ENCODE measurements at regions not wholly inside any gene's neighbourhood (a gene's known extent, or its start where the extent isn't known, plus 50 kb on each side); places are given as distances from the start of the nearest gene placed in this dataset.

- H2BK12ac ChIP-seq (ENCODE audit: insufficient read length, low read depth, low read length), result no peak overlapping the region
- H3K18ac ChIP-seq (ENCODE audit: insufficient read length, low read depth, low read length), result peak overlapping the region; percentile 45
- H3K23ac ChIP-seq (ENCODE audit: insufficient read length, low read depth, low read length), result no peak overlapping the region
- H3K9ac ChIP-seq (ENCODE audit: extremely low read depth, insufficient read length, low read length), result no peak overlapping the region
- no peaks in the 10 kb centered on the region for H3K27me3 ChIP-seq (ENCODE audit: insufficient read depth, low read length)
- no peak overlapping the region for H2AK5ac ChIP-seq (ENCODE audit: insufficient read length, low read length)
- no peak overlapping the region for H3T11ph ChIP-seq (ENCODE audit: low read length)
- H4K5ac ChIP-seq (ENCODE audit: insufficient read length, low read depth, low read length), result no peak overlapping the region
- H3K27ac Mint-ChIP-seq, result peak overlapping the region in 1 of 3 experiments; percentile 14; a peak in 1 of 7 replicates
- H3K9me3 Mint-ChIP-seq, result no peaks in the 10 kb centered on the region; a peak in 1 of 5 replicates
- TF ChIP-seq CTCF (conservative IDR thresholded peaks at IDR 0.05), result no peak
- H2BK120ac ChIP-seq (ENCODE audit: low read depth, low read length, poor library complexity, severe bottlenecking), result no peak overlapping the region
- no peak overlapping the region; a peak in 1 of 5 replicates for H3K4me3 Mint-ChIP-seq
- no peaks in the 10 kb centered on the region for H3K23me2 ChIP-seq (ENCODE audit: insufficient read length, low read depth, low read length, poor library complexity, severe bottlenecking)
- H3K9me3 ChIP-seq (ENCODE audit: control insufficient read depth, low read depth, low read length), result no peaks in the 10 kb centered on the region
- H3K4me2 ChIP-seq (ENCODE audit: insufficient read depth, insufficient read length, low read length), result no peak overlapping the region
- no peaks in the 10 kb centered on the region for H3K36me3 Mint-ChIP-seq (ENCODE audit: insufficient read depth in 1 of 3, low read depth in 3 of 3)
- H3K27me3 Mint-ChIP-seq (ENCODE audit: low read depth), result peaks cover 22% of the 10 kb centered on the region
- no peak overlapping the region for H3K56ac ChIP-seq (ENCODE audit: insufficient read length, low read depth, low read length)
- no peak overlapping the region for H2BK5ac ChIP-seq (ENCODE audit: insufficient read length, low read length)
- H3K4me1 Mint-ChIP-seq, result peaks cover 20 to 28% of the 10 kb centered on the region in 2 experiments
- H3K27ac ChIP-seq (ENCODE audit: insufficient read length, low read depth, low read length), result no peak overlapping the region
- H3K4me1 ChIP-seq (ENCODE audit: insufficient read depth, low read length), result peaks cover 2% of the 10 kb centered on the region; the same call in 1 of the 2 replicates
- H3K79me1 ChIP-seq (ENCODE audit: insufficient read depth, low read depth, low read length, poor library complexity, severe bottlenecking), result no peaks in the 10 kb centered on the region
- peak; percentile 46 for DNase-seq
- no peak overlapping the region for H4K91ac ChIP-seq (ENCODE audit: insufficient read length, low read depth, low read length)
- WGBS (ENCODE audit: extremely low coverage, insufficient read length, low lambda C conversion rate), result no CpG with 5 or more reads among the region's 6 CpGs
- no peak overlapping the region for H4K8ac ChIP-seq (replicated peaks; ENCODE audit: insufficient read length, low read depth, low read length)
- no peaks in the 10 kb centered on the region for H3K79me2 ChIP-seq (ENCODE audit: insufficient read depth, low read length)
- no peaks in the 10 kb centered on the region for H4K20me1 ChIP-seq (ENCODE audit: control insufficient read depth, insufficient read depth, insufficient read length)
- no peak overlapping the region for H2BK15ac ChIP-seq (ENCODE audit: low read depth, low read length)
- H2BK20ac ChIP-seq (ENCODE audit: low read depth, low read length, poor library complexity, severe bottlenecking), result no peak overlapping the region
- H2AFZ ChIP-seq (ENCODE audit: low read length), result no peak overlapping the region
- H3K4ac ChIP-seq (ENCODE audit: low read depth, low read length), result no peak overlapping the region
- no peak overlapping the region; the same call in 1 of the 2 replicates for H3K14ac ChIP-seq (ENCODE audit: insufficient read depth, low read length)
These were observed 98.5 kb upstream of the IGSF21 start for GRCh38 chr1:18009055-18009454.

Data from H9 (cell line).